ENCODE measurements at regions not wholly inside any gene's neighbourhood (a gene's known extent, or its start where the extent isn't known, plus 50 kb on each side); places are given as distances from the start of the nearest gene placed in this dataset.

DNA sequence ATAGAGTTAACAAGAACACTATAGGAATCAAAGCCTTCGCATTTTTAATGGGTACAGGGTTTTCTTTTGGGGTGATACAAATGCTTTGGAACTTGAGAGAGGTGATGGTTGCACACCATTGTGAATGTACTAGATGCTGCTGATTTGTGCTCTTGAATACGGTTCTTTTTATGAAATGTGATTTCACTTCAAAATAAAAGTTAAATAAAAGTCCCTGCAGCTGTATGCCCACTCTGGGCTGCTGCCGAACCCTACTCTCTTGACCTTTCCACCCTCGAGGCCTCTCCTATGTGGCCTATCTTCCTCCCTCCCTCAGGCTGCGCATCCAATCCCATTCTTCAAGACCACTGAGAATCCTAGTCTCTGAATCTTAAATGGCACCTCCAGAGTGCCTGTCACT is 168.5 kb upstream of the AJAP1 start:
- no peak for TF ChIP-seq ARNT (IDR thresholded peaks at IDR 0.05)
- TF ChIP-seq NFRKB (IDR thresholded peaks at IDR 0.05) = no peak
- TF ChIP-seq ZNF384 (IDR thresholded peaks at IDR 0.05) = no peak
- TF ChIP-seq FOXM1 (IDR thresholded peaks at IDR 0.05; ENCODE audit: borderline replicate concordance) = no peak
- no peak for TF ChIP-seq SUZ12 (IDR thresholded peaks at IDR 0.05)
